Panc1 (cell line): ENCODE measurements at regions not wholly inside any gene's neighbourhood (a gene's known extent, or its start where the extent isn't known, plus 50 kb on each side); places are given as distances from the start of the nearest gene placed in this dataset.

Experiments used
- ATAC-seq: fragments of 200-7000 bp; cut with Tn5 transposase; 2 replicates; pipeline ENCODE4 v1.9.1; 2020; ENCODE audit warnings: mild to moderate bottlenecking, moderate library complexity
- BruUV-seq: library from RNA; stranded (reverse); fragments of 400-500 nt; replicated peaks from 2 replicates; lab custom pipeline; 2021; lab: Mats Ljungman, UMichigan
- CTCF ChIA-PET: fragments of 300-600 bp; sonication (Branson Sonifier 250); formaldehyde crosslinking; loops from one replicate; lab custom pipeline; 2022; ENCODE audit warnings: antibody characterized with exemption; lab: Charles Lee
- POLR2A ChIA-PET: fragments of 300-600 bp; sonication (Branson Sonifier 250); formaldehyde crosslinking; loops from one replicate; lab custom pipeline; 2022; ENCODE audit warnings: antibody characterized with exemption; lab: Charles Lee
- DNase-seq: peaks from one replicate; pipeline ENCODE4 v3.0.0-alpha.2; 2010; ENCODE audit warnings: low read depth, low spot score
- H3K27ac ChIP-seq: 2 replicates; pipeline ENCODE4 v1.5.1; 2011; ENCODE audit warnings: mild to moderate bottlenecking, low read length, inconsistent platforms
- H3K27me3 ChIP-seq: fragments of 200-500 bp; sonication (Bioruptor generic); 2 replicates; pipeline ENCODE4 v1.6.0; 2014; ENCODE audit warnings: low read length, inconsistent platforms; ENCODE audit not compliant: control insufficient read depth, insufficient read depth
- H3K36me3 ChIP-seq: fragments of 200-500 bp; sonication (Bioruptor generic); 2 replicates; pipeline ENCODE4 v1.5.1; 2014; ENCODE audit warnings: inconsistent platforms, mild to moderate bottlenecking, low read length, moderate library complexity; ENCODE audit not compliant: control insufficient read depth, insufficient read depth
- H3K4me1 ChIP-seq: 2 replicates; pipeline ENCODE4 v1.5.1; 2011; ENCODE audit warnings: inconsistent platforms, mild to moderate bottlenecking, low read length, moderate library complexity; ENCODE audit not compliant: control insufficient read depth, insufficient read depth
- H3K4me3 ChIP-seq, 2 experiments: 2 replicates each; pipeline ENCODE4 v1.5.1; 2011 to 2012; ENCODE audit warnings: low read depth in 2 of 2, low read length in 2 of 2, mild to moderate bottlenecking in 2 of 2, inconsistent platforms in 1 of 2, moderate library complexity in 1 of 2
- H3K9me3 ChIP-seq: fragments of 200-500 bp; sonication (Bioruptor generic); 2 replicates; pipeline ENCODE4 v1.5.1; 2014; ENCODE audit warnings: low read depth, mild to moderate bottlenecking, inconsistent platforms, low read length, moderate library complexity; ENCODE audit not compliant: control insufficient read depth, insufficient read depth
- CTCF ChIP-seq: fragments of 450-650 bp; IDR thresholded peaks from 2 replicates; pipeline ENCODE4 v1.5.1; 2017; ENCODE audit warnings: mild to moderate bottlenecking
- POLR2AphosphoS5 ChIP-seq: IDR thresholded peaks from 2 replicates; pipeline ENCODE4 v1.6.1; 2012; ENCODE audit warnings: mild to moderate bottlenecking, low read depth, low read length, moderate library complexity
- SIN3A ChIP-seq: IDR thresholded peaks from 2 replicates; pipeline ENCODE4 v1.6.1; 2012; ENCODE audit warnings: low read depth, mild to moderate bottlenecking, low read length, moderate library complexity, borderline replicate concordance; ENCODE audit not compliant: insufficient read depth
- TCF7L2 ChIP-seq: IDR thresholded peaks from 2 replicates; pipeline ENCODE4 v1.6.1; 2011; ENCODE audit warnings: mild to moderate bottlenecking, low read depth, low read length, inconsistent platforms
- in situ Hi-C: cut with HindIII; loops from 2 replicates; pipeline ENCODE4 v1.10.0; 2016; ENCODE audit warnings: low sequenced_read_pairs, low pct_unique_long_range_greater_than_20kb
- intact Hi-C: fragments of 100-400 bp; cut with micrococcal nuclease; formaldehyde crosslinking; loops from one replicate; pipeline ENCODE4 v1.10.0; 2022; ENCODE audit not compliant: unreplicated experiment
- TF ChIP-seq, protein P1 (sequence below), 2 experiments: IDR thresholded peaks; 2 replicates each; pipeline ENCODE4 v1.6.1; 2011 to 2012; ENCODE audit warnings: low read depth in 2 of 2, control low read depth in 1 of 2, low read length in 1 of 2, mild to moderate bottlenecking in 1 of 2, moderate library complexity in 1 of 2; ENCODE audit not compliant: insufficient read depth in 1 of 2

DNA sequence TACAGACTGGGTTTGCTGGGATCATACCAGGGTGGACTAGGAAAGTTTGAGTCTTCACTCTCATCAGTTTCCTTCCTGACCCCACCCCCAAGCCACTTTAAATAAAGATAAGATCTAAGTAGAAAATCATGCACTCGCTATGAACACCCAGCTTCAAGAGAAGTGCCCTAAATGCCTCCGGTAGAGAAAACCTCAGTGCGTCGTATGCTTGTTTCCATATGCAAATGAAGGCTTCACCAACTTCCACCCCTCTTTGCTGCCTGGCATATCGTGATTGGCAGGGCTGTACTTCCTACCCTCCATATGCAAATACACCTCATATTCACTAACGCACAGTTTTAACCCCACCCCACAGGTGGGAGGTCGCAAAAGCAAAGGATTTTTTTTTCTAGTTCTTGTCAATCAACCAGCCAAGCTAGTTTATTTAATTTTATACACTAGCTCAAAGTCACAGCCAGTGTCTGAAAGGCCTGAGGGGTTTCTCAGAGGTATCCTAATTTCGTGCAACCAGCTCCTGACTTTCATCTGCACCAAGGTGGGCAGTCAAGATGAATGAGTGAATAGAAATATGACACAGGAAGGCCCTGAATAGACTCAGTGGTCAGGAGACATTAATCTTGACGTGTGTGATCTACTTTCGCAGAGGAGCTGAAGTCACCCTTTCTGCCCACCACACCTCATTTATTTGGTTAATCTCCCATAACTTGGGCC, 121.1 kb upstream of the TSHZ3 start:
- H3K9me3 ChIP-seq, result no peaks in the 10 kb centered on the region
- H3K27me3 ChIP-seq, result no peaks in the 10 kb centered on the region
- no TSS peak for BruUV-seq
- TF ChIP-seq SIN3A (no peak), POLR2AphosphoS5 (no peak), CTCF (no peak), TCF7L2 (no peak)
- TF ChIP-seq, protein P1, sequence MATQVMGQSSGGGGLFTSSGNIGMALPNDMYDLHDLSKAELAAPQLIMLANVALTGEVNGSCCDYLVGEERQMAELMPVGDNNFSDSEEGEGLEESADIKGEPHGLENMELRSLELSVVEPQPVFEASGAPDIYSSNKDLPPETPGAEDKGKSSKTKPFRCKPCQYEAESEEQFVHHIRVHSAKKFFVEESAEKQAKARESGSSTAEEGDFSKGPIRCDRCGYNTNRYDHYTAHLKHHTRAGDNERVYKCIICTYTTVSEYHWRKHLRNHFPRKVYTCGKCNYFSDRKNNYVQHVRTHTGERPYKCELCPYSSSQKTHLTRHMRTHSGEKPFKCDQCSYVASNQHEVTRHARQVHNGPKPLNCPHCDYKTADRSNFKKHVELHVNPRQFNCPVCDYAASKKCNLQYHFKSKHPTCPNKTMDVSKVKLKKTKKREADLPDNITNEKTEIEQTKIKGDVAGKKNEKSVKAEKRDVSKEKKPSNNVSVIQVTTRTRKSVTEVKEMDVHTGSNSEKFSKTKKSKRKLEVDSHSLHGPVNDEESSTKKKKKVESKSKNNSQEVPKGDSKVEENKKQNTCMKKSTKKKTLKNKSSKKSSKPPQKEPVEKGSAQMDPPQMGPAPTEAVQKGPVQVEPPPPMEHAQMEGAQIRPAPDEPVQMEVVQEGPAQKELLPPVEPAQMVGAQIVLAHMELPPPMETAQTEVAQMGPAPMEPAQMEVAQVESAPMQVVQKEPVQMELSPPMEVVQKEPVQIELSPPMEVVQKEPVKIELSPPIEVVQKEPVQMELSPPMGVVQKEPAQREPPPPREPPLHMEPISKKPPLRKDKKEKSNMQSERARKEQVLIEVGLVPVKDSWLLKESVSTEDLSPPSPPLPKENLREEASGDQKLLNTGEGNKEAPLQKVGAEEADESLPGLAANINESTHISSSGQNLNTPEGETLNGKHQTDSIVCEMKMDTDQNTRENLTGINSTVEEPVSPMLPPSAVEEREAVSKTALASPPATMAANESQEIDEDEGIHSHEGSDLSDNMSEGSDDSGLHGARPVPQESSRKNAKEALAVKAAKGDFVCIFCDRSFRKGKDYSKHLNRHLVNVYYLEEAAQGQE (IDR thresholded peaks at IDR 0.05; ENCODE audit: insufficient read depth in 1 of 2, low read depth in 2 of 2, low read length in 1 of 2), result no peak
- in situ Hi-C loops, result no loop called here
- ATAC-seq (no peak), DNase-seq (no peak)
- no peak overlapping the region for H3K4me3 ChIP-seq
- intact Hi-C loops, result no loop called here
- ChIA-PET CTCF (no interaction called here), POLR2A (no interaction called here)
- no peak overlapping the region for H3K27ac ChIP-seq
- no peaks in the 10 kb centered on the region for H3K36me3 ChIP-seq
- H3K4me1 ChIP-seq, result no peaks in the 10 kb centered on the region

GRCh38 chr19:31470952-31471351, 121.7 kb upstream of the TSHZ3 start:
- H3K9me3 ChIP-seq, result no peaks in the 10 kb centered on the region
- no peaks in the 10 kb centered on the region for H3K4me1 ChIP-seq
- no TSS peak for BruUV-seq
- no peak for TF ChIP-seq POLR2AphosphoS5
- TF ChIP-seq SIN3A, result no peak
- TF ChIP-seq, protein P1 (IDR thresholded peaks at IDR 0.05; ENCODE audit: insufficient read depth in 1 of 2, low read depth in 2 of 2, low read length in 1 of 2), result no peak
- no peak for TF ChIP-seq TCF7L2
- no peak for TF ChIP-seq CTCF
- in situ Hi-C loops, result no loop called here
- intact Hi-C loops, result no loop called here
- POLR2A ChIA-PET, result no interaction called here
- CTCF ChIA-PET, result no interaction called here
- H3K27me3 ChIP-seq, result no peaks in the 10 kb centered on the region
- H3K36me3 ChIP-seq, result no peaks in the 10 kb centered on the region
- H3K4me3 ChIP-seq, result no peak overlapping the region
- no peak overlapping the region for H3K27ac ChIP-seq
- no peak for DNase-seq
- no peak for ATAC-seq
